SW480 (cell line): ENCODE measurements at regions not wholly inside any gene's neighbourhood (a gene's known extent, or its start where the extent isn't known, plus 50 kb on each side); places are given as distances from the start of the nearest gene placed in this dataset.
"Not testable (repeated sequence)": the region's sequence is repeated elsewhere in the genome, so short reads cannot be mapped to it uniquely, and the experiment has no call there.

Experiments used
- DNase-seq: peaks from one replicate; pipeline ENCODE4 v3.0.0-alpha.2; 2016; ENCODE audit warnings: low spot score

DNA sequence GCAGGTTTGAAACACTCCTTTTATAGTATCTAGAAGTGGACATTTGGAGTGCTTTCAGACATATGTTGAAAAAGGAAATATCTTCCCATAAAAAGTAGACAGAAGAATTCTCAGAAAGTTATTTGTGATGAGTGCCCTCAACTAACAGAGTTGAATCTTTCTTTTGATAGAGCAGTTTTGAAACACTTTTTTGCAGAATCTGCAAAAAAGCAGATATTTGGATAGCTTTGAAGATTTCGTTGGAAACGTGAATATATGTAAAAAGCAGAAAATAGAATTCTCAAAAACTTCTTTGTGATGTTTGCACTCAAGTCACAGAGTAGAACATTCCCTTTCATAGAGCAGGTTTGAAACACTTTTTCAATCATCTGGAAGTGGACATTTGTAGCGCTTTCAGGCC, 676.4 kb upstream of the ZNF337 start:
- DNase-seq = not testable (repeated sequence)

DNA sequence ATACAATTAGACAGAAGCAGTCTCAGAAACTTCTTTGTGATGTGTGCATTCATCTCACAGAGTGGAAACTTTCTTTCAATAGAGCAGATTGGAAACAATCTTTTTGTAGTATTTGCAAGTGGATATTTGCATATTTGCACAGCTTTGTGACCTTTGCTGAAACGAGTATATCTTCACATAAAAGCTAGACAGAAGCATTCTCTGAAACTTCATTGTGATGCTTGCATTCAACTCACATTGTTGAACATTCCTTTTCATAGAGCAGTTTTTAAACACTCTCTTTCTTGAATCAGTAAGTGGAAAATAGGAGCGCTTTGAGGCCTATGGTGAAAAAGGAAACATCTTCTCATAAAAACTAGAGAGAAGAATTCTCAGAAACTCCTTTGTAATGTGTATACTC, 657.9 kb upstream of the ZNF337 start:
- DNase-seq = no peak

DNA sequence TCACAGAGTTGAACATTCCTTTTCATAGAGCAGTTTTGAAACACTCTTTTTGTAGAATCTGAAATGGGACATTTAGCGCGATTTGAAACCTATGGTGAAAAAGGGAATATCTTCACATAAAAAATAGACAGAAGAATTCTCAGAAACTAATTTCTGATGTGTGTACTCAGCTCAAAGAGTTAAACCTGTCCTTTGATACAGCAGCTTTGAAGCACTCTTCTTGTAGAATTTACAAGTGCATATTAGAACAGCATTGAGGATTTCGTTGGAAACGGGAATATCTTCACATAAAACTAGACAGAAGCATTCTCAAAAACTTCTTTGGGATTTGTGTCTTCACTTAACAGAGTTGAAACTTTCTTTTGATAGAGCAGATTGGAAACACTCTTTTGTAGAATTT, 650.7 kb upstream of the ZNF337 start:
- no peak for DNase-seq

DNA sequence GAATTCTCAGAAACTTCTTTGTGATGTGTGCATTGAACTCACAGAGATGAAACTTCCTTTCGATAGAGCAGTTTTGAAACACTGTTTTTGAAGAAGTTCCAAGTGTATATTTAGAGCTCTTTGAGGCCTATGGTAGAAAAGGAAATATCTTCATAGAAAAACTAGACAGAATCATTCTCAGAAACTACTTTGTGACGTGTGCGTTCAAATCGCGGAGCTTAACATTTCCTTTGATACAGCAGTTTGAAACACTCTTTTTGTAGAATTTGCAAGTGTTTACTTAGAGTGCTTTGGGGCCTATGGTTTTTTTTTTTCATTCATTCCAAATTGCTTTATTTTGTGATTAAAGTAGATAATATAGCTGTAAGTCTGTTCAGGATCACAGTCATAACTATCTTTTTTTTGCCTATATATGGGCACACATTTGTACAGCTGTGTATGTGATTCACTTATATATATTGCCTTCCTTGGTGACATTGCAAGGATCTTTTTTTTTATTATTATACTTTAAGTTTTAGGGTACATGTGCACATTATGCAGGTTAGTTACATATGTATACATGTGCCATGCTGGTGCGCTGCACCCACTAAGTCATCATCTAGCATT, 643.9 kb upstream of the ZNF337 start:
- not testable (repeated sequence) for DNase-seq

DNA sequence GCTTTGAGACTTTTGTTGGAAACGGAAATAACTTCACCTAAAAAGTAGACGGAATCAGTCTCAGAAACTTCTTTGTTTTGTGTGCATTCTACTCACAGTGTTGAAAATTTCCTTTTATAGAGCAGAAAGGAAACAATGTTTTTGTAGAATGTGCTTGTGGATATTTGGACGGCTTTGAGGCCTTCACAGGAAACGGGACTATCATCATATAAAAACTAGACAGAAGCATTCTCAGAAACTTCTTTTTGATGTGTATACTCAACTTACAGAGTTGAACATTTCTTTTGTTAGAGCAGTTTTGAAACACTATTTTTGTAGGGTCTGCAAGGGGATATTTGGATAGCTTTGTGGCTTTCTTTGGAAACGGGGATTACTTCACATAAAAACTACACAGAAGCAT, 627.5 kb upstream of the ZNF337 start:
- DNase-seq = no peak

DNA sequence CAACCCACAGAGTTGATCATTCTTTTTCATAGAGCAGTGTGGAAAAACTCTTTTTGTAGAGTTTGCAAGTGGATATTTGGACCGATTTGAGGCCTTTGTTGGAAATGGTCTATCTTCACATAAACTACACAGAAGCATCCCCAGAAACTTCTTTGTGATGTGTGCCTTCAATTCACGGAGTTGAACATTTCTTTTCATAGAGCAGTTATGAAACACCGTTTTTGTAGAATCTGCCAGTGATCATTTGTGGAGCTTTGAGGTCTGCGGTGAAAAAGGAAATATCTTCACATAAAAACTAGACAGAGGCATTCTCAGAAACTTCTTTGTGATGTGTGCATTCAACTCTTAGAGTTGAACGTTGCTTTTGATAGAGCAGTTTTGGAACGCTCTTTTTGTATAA, 618.4 kb upstream of the ZNF337 start:
- DNase-seq = no peak

DNA sequence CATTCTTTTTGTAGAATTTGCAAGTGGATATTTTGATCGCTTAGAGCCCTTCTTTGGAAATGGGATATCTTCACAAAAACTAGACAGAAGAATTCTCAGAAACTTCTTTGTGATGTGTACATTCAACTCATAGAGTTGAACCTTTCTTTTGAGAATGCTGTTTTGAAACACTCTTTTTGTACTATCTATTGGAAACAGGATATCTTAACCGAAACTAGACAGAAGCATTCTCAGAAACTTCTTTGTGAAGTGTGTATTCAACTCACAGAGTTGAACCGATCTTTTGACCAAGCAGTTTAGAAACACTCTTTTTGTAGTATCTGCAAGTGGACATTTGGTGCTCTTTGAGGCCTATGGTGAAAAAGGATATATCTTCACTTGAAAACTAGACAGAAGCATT, 613.1 kb upstream of the ZNF337 start:
- DNase-seq = not testable (repeated sequence)

DNA sequence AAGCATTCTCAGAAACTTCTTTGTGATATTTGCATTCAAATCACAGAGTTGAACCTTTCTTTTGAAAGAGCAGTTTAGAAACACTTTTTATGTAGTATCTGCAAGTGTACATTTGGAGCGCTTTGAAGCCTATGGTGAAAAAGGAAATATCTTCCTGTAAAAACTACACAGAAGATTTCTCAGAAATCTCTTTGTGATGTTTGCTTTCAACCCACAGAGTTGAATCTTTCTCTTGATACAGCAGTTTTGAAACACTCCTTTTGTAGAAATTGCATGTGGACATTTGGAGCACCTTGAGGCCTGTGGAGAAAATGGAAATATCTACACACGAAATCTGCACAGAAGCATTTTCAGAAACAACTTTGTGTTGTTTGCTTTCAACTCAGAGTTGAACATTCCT, 612.3 kb upstream of the ZNF337 start:
- DNase-seq = no peak

DNA sequence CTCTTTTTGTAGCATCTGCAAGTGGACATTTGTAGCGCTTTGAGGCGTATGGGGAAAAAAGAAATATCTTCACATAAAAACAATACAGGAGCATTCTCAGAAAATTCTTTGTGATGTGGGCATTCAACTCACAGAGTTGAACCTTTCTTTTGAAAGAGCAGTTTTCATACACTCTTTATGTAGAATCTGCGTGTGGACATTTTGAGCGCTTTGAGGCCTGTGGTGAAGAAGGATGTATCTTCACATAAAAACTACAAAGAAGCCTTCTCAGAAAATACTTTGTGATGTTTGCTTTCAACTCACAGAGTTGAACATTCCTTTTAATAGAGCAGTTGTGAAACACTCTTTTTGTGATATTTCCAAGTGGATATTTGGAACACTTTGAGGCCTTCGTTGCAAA, 598.4 kb upstream of the ZNF337 start:
- no peak for DNase-seq

DNA sequence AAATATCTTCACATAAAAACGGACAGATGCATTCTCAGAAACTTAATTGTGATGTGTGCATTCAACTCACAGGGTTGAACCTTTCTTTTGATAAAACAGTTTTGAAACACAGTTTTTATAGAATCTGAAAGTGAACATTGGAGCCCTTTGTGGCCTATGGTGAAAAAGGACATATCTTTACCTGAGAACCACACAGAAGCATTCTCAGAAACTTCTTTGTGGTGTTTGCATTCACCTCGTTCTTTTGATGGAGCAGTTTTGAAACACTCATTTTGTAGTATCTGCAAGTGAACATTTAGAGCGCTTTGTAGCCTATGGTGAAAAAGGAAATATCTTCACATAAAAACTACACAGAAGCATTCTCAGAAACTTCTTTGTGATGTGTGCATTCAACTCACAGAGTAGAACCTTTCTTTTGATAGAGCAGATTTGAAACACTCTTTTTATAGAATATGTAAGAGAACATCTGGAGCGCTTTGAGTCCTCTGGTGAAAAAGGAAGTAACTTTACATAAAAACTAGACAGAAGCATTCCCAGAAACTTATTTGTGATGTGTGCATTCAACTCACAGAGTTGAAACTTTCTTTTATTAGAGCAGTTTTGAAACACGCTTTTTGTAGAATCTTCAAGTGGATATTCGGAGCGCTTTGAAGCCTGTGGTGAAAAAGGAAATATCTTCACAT, 591.9 kb upstream of the ZNF337 start:
- not testable (repeated sequence) for DNase-seq

DNA sequence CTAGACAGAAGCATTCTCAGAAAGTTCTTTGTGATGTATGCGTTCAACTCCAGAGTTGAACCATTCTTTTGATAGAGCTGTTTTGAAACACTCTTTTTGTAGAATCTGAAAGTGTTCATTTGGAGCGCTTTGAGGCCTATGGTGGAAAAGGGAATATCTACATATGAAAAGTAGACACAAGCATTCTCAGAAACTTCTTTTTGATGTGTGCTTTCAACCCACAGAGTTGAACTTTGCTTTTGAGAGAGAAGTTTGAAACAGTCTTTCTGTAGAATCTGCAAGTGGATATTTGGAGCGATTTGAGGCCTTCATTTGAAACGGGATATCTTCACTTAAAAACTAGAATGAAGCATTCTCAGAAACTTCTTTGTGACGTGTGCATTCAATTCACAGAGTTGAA, 582.6 kb upstream of the ZNF337 start:
- no peak for DNase-seq

DNA sequence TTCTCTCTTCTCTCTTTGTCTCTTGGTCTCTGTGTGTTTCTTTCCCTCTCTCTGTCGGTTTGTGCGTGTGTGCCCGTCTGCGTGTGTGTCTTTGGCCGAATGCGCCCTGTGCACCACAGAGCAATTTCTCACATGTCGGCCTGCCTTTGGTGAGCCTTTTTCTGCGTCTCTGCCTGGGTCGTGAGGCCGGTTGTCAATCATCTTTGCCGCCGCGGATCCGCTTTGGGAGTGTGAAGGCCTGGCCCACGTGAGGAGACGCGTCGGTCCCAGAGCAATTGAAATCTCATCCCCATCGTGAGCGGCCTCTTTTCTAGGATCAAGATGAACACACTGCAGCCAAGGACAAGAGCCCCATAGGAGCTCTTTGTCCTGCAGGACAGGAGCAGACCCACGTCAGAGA, 580.7 kb upstream of the ZNF337 start:
- no peak for DNase-seq

DNA sequence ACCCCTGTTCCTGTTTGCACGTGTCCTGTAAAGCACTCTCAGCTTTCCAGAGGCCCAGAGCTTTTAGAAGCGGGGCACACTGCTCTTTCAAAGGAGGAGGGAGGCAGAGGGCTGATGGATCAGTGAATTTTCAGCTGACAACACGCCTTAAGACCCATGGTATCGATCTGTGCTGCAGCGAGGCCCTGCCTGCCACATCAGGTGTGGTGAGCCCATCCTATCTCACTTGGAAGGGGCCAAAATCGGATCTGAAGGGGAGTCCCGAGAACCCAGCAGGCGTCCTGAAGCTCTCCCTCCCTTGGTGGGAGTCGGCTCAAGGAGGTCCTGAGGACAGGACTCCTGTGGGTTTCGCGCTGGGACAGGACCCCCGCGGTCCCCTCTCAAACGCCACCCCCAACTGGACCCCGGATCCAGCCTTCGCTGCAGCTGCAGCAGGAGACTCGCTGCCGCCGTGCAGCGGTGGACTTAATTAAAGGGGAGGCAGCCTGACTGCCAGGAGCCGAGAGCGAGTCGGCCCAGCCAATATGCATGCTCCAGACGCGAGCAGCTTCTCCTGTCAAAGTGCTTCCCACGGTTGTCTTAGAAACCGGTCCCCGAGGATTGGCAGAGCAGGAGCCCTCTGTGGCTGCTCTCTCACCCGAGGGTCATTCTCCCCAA, 580.0 kb upstream of the ZNF337 start:
- no peak for DNase-seq

DNA sequence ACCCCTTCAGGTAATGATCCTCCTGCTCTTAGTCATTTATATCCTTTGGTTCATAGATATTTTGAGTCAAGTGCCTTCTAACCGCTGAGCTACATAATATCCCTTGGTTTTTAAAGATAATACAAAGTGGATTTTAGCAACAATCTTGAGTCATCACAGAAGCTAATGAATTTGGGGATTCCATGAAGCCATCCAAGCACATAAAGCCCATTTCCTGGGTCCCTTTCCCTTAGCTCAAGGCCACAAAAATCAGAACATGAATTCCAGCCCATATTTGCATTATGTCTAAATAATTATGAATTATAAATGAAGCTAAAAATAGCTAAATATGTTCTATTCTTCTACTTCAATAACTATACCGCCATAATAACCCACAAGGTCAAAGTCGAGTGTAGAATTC, 572.1 kb upstream of the ZNF337 start:
- DNase-seq = not testable (repeated sequence)

DNA sequence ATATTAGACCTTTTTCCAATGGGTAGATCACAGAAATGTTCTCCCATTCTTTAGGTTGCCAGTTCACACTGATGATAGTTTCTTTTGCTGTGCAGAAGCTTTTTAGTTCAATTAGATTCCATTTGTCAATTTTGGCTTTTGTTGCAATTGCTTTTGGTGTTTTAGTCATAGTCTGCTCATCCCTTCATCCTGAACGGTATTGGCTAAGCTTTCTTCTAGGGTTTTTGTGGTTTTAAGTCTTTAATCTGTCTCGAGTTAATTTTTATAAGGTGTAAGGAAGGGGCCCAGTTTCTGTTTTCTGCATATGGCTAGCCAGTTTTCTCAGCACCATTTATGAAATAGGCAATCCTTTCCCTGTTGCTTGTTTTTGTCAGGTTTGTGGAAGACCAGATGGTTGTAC, 564.3 kb upstream of the ZNF337 start:
- not testable (repeated sequence) for DNase-seq

DNA sequence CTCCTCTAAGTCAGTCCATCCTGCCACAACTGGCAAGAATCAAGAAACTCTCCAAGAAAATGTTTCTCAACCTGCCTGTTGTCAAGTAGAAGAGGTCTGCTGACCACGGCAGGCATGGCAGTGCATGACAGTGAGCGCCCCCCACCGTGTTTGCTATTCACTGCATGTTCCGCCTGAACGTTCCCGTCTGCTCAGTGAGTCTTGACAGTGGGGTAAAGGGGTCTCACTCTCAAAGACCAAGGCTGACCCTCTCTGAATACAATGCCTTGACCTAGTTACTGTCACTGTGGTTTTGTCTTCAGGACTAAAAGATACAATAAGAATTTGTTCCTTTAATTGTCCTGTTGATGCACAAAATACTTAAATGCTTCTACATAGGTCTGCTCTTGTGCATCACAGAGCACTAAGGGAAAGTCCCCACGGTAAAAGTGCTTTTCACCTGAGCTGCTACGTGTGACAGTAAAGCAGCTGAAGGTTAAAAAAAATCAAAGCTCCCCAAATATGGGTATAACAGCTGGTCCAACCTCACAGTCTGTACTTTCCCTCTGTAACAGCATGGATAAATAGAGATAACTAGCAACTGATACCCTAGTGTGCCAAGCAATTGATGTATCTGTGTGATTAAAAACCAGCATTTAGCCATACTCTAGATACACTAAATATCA, 555.8 kb upstream of the ZNF337 start:
- DNase-seq = not testable (repeated sequence)

DNA sequence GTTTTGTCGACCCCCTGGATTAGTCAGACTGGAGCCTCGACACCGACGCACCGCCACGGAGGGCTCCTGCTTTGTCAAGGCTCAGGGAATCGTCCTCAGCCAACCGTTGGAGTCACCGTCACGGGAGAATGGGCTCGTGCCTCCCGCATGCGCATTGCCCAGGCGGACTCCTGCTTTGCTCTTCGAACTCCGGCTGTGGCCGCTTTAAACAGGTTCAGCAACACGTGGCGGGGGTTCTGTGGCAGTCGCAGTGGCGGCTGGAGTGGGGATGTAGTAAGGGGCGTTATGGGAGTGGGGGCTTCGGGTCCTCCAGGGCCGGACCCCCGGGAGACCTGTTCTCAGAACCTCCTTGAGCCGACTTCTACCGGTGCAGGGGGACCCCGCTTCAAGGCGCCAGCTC, 554.7 kb upstream of the ZNF337 start:
- DNase-seq = not testable (repeated sequence)

DNA sequence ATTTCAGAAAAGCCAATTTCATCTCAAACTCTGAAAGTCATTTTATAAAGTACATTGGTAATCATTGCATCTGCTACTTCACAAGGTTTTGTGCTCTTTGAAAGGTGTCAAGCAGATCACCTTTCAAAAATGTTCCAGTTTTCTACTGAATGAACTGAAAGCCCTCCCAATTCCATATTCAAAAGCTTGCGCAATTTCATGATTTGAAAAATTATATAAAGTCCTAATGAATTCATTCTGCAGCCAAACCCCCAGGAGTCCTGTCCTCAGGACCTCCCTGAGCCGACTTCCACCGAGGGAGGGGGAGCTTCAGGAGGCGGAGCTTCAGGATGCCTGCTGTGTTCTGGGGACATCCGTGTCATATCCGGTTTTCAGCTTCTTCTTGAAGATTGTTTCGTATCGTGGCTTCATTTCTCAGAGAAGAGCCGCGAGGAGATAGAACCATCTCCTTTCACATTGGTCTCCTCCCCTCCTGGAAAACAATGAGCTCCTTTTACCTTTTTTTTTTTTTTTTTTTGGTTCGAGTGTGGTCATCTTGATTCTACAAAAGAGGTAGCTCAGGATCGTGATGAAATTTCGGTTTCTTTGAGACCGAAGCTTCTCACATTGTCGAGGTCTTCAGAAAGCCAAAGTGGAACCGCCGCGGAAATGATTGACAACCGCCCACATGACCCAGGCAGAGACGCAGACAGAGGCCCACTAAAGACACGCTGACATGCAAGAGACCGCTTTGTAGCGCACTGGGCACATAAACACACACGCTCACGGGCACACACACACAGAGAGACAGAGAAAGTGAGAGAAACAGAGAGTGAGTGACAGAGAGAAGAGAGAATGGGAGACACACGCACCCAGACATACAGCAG, 553.8 kb upstream of the ZNF337 start:
- not testable (repeated sequence) for DNase-seq

DNA sequence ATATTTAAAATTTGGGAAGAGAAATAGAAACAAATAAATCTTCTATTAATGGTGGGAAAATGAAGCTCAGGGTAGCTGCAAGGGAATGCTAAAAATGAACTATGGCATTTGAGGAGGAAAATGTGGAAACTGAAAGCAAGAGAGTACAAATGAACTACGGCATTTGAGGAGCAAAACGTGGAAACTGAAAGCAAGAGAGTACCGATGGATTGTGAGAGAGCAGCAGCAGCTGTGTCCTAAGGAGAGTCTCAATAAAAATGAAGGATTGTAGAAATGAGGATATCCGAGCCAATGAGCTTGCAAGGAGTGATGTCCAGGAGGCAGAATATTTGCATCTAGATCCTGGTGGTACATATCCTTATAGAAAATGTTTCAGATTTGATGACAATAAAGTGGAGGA, 547.1 kb upstream of the ZNF337 start:
- no peak for DNase-seq

DNA sequence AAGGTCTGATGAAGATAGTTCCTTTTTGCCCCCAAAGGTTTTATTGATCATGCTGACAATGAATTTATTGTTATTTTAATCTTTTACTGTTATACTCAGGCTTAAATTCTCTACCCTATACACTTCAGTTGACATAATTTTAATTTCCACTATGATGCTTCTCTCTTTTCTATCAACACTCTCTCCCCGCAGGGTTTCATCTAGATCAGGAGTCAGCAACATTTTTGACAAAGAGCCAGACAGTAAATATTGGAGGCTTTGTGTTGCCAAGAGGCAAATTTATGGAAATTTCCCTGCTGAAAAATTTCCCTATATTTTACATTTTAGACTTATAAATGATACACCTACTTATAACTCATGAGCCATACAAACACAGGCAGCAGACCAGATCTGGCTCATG, 524.0 kb upstream of the ZNF337 start:
- DNase-seq = not testable (repeated sequence)

DNA sequence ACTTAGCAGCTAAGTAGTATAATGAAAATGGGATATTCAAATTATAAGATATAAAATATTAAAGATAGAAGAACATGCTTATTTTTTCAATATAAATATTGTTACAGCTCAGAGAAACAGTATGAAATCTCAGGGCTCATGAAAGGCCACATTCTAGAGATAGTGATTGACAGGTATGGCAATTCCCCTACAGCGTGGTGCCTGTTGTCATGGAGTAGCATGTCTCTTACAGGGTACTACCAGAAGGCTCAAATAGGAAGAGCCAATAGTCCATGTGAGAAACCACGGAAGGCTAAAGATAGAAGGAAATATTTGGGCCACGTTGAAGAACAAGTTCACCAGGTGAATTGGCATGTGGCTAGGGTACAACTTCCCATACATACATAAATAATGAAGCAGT, 522.9 kb upstream of the ZNF337 start:
- DNase-seq = not testable (repeated sequence)

DNA sequence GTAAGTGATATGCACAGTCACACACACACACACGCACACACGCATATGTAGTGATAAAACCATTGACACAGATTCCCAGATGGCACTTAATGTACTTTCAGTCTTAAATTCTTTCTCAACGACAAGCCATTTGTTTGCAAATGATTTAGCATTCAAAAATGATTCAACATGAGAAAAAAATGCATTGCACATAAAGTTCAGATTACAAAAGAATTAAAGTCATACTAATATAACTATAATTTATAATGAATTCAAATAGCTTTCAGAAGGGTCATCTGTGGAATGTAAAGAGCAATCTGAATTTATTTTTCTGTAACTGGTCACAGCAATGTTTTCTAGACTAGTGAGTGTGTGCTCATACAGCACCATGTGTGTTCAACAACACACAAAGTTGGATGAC, 521.6 kb upstream of the ZNF337 start:
- no peak for DNase-seq
